Frontal cortex (tissue), 3 donors: ENCODE measurements at regions not wholly inside any gene's neighbourhood (a gene's known extent, or its start where the extent isn't known, plus 50 kb on each side); places are given as distances from the start of the nearest gene placed in this dataset.

Experiments
- DNase-seq, 2 donors: peaks; one replicate each; pipeline ENCODE4 v3.0.0; 2012; ENCODE audit warnings: low spot score in 2 of 2
- FAIRE-seq: peaks from 2 replicates; lab custom pipeline; 2012; peaks lifted over from hg19 to GRCh38; lab: Jason Lieb, UNC
- donor health status: control.
- donor health status: control.
- donor health status: control.

GRCh38 chr7:136585954-136586670, 282.3 kb upstream of the CHRM2 start:
- DNase-seq, result no peak
- FAIRE-seq, result no peak

GRCh38 chr7:136566491-136566890, 302.0 kb upstream of the CHRM2 start:
- no peak for FAIRE-seq
- DNase-seq, result no peak

DNA sequence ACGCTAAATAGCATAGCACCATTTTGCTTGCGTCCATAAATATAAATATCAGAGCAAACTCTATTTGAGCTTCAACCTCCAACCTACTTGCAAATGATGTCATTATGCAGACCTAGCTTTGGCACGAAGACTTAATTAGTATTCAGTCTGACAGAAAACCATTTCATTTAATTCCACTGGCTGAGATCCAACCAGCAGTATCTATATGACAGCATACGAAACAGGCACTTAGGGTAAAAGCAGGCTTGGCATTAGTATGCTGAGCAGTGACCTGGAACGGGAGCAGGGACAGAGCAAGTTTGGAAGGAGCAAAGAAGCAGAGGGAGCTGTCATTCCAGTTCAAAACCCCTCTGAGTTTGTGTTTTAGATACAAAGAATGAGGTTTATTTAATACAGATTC, 312.5 kb upstream of the CHRM2 start:
- FAIRE-seq, result no peak

DNA sequence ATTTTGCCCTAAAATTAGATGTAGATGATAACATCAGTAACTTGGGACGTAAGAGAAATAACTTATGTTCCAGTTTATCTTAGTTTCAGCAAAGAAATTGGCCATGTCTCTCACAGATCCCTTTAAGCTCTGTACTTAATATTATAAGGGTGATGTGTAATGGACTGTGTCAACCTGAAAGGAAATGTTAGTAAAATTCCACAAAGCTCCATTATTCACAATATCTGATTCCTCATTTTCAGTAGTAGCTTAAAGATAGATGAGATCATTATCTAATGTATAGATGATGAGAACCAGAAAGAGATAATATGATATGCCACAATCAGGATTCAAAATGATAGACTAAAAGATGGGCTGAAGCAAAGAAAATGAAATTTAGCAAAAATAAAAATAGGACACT, 316.8 kb upstream of the CHRM2 start:
- FAIRE-seq, result no peak
- DNase-seq, result no peak

More for the DNA sequence above, 312.5 kb upstream of the CHRM2 start:
- peak in 1 of 2 donors; percentile 1 for DNase-seq

DNA sequence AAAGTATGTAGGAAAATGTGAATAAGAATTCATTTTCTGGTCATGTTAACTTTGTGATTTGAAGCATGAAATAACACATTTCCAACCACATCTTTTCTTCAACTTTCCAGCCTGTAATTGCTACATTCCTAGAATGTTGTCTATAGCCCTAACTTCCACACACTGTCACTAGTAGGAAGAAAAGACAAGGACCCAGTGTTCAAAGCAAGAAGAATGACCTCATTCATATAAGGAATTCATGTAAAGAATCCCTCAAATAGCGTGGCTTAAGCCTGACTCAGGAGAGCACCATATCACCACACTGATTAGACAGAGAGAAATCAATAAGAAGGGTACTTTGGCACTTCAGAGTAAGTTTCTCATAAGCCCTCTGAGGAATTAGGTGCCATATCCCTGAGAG, 318.7 kb upstream of the CHRM2 start:
- no peak for DNase-seq
- no peak for FAIRE-seq

GRCh38 chr7:136533732-136534131, 334.7 kb upstream of the CHRM2 start:
- no peak for DNase-seq
- no peak for FAIRE-seq

- DNase-seq, result no peak
- FAIRE-seq, result no peak
Observed at GRCh38 chr7:136530831-136531230, 337.6 kb upstream of the CHRM2 start.

- DNase-seq, result no peak
- no peak for FAIRE-seq
Observed at GRCh38 chr7:136528329-136528728, 340.1 kb upstream of the CHRM2 start.

DNA sequence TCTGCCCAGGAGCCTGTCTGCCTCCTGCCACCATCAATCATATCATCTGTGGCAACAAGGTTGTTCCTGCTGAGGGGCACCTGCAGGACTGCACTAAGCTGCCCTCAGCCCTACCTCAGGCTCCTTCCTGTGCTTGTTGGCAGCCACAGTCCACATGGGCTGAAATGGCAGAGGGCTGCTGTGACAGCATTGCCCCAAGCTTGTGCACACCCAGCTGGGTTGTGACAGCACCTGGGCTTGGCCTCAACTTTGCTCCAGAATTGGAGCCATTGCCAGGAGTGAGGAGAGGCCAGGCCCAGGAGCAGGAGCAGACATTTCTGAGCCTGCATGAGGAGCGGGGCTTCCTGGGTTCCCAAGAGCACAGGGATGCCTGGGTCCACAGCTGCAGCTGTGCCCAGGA, 340.9 kb upstream of the CHRM2 start:
- FAIRE-seq (no peak), DNase-seq (no peak)

GRCh38 chr7:136526408-136527105, 341.9 kb upstream of the CHRM2 start:
- no peak for DNase-seq
- no peak for FAIRE-seq

GRCh38 chr7:136523571-136523970, 344.9 kb upstream of the CHRM2 start:
- no peak for FAIRE-seq
- no peak for DNase-seq

DNA sequence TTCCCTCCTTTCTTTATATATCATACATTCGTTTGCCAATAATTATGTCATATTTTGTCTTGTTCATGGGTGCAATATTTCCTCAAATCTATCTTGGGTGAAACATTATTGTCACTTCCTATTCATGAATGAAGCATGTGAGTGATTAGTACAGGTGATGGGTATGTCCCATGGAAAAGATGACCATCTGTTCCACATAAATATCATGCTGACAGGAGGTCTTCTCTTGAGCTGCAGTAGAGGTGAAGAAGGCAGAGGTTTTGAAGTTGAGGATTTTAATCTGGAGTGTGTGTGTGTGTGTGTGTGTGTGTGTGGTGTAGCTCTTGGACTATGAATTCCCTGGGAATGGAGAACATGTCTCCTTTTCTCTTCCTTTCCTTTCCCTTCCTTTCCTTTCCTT, 350.5 kb upstream of the CHRM2 start:
- no peak for FAIRE-seq
- no peak for DNase-seq

GRCh38 chr7:136514776-136515175, 353.7 kb upstream of the CHRM2 start:
- no peak for FAIRE-seq
- no peak for DNase-seq

DNA sequence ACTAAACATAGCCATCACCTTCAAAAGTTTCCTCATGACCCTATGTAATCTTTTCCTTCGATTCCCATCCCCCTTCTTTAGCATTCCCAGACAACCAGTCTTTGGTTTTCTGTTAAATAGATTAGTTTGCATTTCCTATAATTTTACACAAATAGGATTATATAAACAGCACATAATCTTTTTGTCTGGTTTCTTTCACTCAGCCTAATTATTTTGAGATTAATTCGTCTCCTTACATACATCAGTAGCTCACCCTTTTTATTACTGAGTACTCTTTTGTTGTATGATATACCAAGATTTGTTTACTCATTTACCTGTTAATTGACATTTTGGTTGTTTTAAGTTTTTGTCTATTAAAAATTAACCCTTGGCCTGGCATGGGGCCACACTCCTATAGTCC, 354.7 kb upstream of the CHRM2 start:
- DNase-seq, result no peak
- no peak for FAIRE-seq

- DNase-seq (no peak), FAIRE-seq (no peak)
Observed at GRCh38 chr7:136509466-136509865, 359.0 kb upstream of the CHRM2 start.

DNA sequence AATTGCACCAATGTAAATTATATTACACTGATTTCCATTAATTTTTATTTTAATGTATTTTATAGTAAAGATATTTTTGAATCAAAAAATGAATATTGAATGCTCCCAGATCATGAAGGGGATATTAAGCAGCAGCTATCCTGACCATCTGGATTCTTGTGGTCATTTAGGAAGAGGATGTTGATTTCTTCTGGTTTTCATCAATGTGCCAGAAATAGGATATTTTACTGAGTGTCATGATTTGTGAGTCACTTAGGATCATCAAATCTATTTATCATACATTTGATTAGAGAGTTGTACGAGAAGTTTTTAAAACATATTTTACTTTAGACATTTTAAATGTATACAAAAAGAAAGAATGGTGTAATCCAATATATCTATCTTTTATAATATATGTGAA, 366.3 kb upstream of the CHRM2 start:
- DNase-seq, result no peak

GRCh38 chr7:136501151-136501550, 367.3 kb upstream of the CHRM2 start:
- no peak for DNase-seq
- no peak for FAIRE-seq

More for the DNA sequence above, 366.3 kb upstream of the CHRM2 start:
- FAIRE-seq, result no peak

DNA sequence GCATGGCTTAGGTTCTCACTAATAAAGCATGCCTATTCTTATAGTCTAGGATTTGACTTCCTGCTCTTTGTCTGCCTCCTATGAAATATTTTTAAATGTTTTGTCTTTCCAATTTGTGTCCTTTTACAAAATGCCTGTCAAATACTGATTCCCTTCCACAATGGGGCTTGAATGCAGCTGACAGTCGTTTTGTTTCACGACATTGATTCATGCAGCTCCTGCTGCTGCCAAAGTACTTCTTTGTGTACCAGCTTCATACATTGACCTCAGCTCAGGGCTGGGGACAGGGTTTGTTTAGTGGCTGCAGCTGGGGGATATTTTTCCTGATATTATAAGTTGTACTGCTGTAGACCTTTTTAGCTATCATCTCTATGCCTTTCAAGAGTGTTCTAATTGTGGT, 371.9 kb upstream of the CHRM2 start:
- no peak for DNase-seq
- no peak for FAIRE-seq

DNA sequence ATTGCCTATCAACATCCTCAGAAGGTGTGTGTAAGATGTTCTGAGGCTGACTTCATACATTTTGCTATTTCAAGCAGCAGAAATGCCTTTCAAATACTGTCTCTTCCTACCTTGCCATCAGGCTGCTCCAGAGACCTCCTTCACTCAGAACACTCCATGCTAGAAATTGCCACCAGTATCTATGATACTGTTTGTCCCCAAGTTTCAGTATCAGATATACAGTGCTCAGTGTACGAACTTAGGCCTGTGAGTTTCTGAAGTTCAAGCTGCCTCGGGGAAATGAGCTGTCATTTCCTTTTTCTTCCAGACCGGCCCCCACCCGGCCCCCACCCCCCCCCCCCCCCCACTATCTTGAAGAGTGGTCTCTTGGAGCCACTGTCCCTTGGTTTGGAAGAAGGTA, 373.4 kb upstream of the CHRM2 start:
- FAIRE-seq (no peak), DNase-seq (no peak)

GRCh38 chr7:136492366-136492765, 376.1 kb upstream of the CHRM2 start:
- DNase-seq, result no peak

GRCh38 chr7:136489808-136490207, 378.6 kb upstream of the CHRM2 start:
- DNase-seq, result no peak
- no peak for FAIRE-seq

More at GRCh38 chr7:136492366-136492765, 376.1 kb upstream of the CHRM2 start:
- no peak for FAIRE-seq

- DNase-seq, result no peak
- no peak for FAIRE-seq
Observed at GRCh38 chr7:136480901-136481300, 387.6 kb upstream of the CHRM2 start.
